DOHH2 (cell line): ENCODE measurements at regions not wholly inside any gene's neighbourhood (a gene's known extent, or its start where the extent isn't known, plus 50 kb on each side); places are given as distances from the start of the nearest gene placed in this dataset.

Experiments
- H3F3A ChIP-seq: fragments of 200-600 bp; sonication (generic), shearing (Covaris generic); 2 replicates; pipeline ENCODE4 v1.6.0; 2016; ENCODE audit warnings: antibody characterized with exemption, mild to moderate bottlenecking; ENCODE audit not compliant: control insufficient read depth, insufficient read depth
- H3K27ac ChIP-seq: fragments of 200-600 bp; sonication (generic); 2 replicates; pipeline ENCODE4 v1.5.1; 2014; ENCODE audit warnings: low read depth, mild to moderate bottlenecking, low read length, moderate library complexity
- H3K27me3 ChIP-seq: fragments of 200-600 bp; sonication (generic); 2 replicates; pipeline ENCODE4 v1.6.1; 2014; ENCODE audit warnings: mild to moderate bottlenecking, low read length, mixed read lengths; ENCODE audit not compliant: control insufficient read depth
- H3K36me3 ChIP-seq: fragments of 200-600 bp; sonication (generic); 2 replicates; pipeline ENCODE4 v1.6.1; 2014; ENCODE audit warnings: mild to moderate bottlenecking, low read length, moderate library complexity, mixed read lengths; ENCODE audit not compliant: control insufficient read depth
- H3K4me1 ChIP-seq: fragments of 200-600 bp; sonication (generic); 2 replicates; pipeline ENCODE4 v1.6.1; 2014; ENCODE audit warnings: mild to moderate bottlenecking, low read length, mixed read lengths; ENCODE audit not compliant: control insufficient read depth
- H3K4me2 ChIP-seq: fragments of 200-600 bp; sonication (generic); 2 replicates; pipeline ENCODE4 v1.6.0; 2014; ENCODE audit warnings: mild to moderate bottlenecking, low read length, moderate library complexity
- H3K4me3 ChIP-seq: fragments of 200-600 bp; sonication (generic); 2 replicates; pipeline ENCODE4 v1.5.1; 2014; ENCODE audit warnings: mild to moderate bottlenecking, low read length, mixed read lengths
- H3K79me2 ChIP-seq: fragments of 200-600 bp; sonication (generic); 2 replicates; pipeline ENCODE4 v1.6.1; 2014; ENCODE audit warnings: mild to moderate bottlenecking, low read length, mixed read lengths; ENCODE audit not compliant: control insufficient read depth
- H3K9me2 ChIP-seq: fragments of 200-600 bp; sonication (generic); replicated peaks from 2 replicates; pipeline ENCODE4 v1.6.1; 2014; ENCODE audit warnings: mild to moderate bottlenecking, low read length, mixed read lengths; ENCODE audit not compliant: control insufficient read depth
- H3K9me3 ChIP-seq: fragments of 200-600 bp; sonication (generic); 2 replicates; pipeline ENCODE4 v1.6.1; 2014; ENCODE audit warnings: antibody characterized with exemption, low read length, mixed read lengths; ENCODE audit not compliant: control insufficient read depth, insufficient read depth
- H4K20me1 ChIP-seq: fragments of 200-600 bp; sonication (generic); 2 replicates; pipeline ENCODE4 v1.6.0; 2014; ENCODE audit warnings: low read depth, mild to moderate bottlenecking, antibody characterized with exemption, low read length, moderate library complexity; ENCODE audit not compliant: control insufficient read depth, insufficient read depth
- EZH2phosphoT487 ChIP-seq: fragments of 200-600 bp; sonication (generic); IDR thresholded peaks from 2 replicates; pipeline ENCODE4 v1.6.1; 2017; ENCODE audit warnings: borderline replicate concordance, mild to moderate bottlenecking, antibody characterized with exemption, low read length, moderate library complexity, mixed read lengths
- TF ChIP-seq, protein P1 (sequence below): fragments of 200-600 bp; sonication (generic); IDR thresholded peaks from one replicate; pipeline ENCODE4 v1.5.1; 2014; ENCODE audit warnings: antibody characterized with exemption, mild to moderate bottlenecking, low read depth, low read length; ENCODE audit not compliant: poor library complexity, severe bottlenecking

DNA sequence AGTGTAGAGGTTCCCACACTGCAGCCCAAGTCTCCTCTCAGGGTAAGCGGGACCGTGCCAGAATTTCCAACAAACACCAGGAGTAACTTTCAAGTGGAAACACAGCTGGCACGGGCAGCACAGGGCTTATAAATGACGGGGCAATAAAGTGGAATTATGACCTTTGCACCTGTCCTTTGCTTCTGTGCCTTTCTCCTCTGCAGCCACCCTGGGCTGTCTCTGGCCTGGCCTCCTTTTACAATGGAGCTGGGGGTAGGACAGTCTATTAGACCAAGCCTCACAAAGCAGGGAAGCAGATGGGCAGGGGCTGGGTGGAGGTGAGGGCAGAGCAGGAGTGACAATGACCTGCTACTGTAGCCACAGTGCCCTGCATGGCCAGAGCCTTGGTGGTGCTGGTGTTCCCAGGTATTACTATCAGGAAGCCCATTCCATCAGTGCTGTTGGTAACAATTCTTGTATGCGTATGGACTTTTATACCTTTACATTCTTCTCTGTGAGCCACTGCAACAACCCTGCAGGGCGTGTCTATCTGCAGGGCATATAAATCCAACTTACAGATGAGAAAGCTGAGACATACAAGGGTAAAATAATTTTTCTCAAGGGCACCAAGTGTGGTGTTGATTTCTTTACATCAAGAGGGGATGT lies 387.8 kb downstream of the CTTN start:
- Histone ChIP-seq H3K4me2 (no peak overlapping the region), H3K27ac (no peak overlapping the region), H3K4me3 (no peak overlapping the region), H4K20me1 (no peaks in the 10 kb centered on the region), H3F3A (no peaks in the 10 kb centered on the region), H3K4me1 (no peaks in the 10 kb centered on the region), H3K36me3 (no peaks in the 10 kb centered on the region), H3K9me3 (no peaks in the 10 kb centered on the region; the same call in 1 of the 2 replicates), H3K79me2 (no peaks in the 10 kb centered on the region), H3K9me2 (no peaks in the 10 kb centered on the region), H3K27me3 (no peaks in the 10 kb centered on the region)
- TF ChIP-seq, protein P1, sequence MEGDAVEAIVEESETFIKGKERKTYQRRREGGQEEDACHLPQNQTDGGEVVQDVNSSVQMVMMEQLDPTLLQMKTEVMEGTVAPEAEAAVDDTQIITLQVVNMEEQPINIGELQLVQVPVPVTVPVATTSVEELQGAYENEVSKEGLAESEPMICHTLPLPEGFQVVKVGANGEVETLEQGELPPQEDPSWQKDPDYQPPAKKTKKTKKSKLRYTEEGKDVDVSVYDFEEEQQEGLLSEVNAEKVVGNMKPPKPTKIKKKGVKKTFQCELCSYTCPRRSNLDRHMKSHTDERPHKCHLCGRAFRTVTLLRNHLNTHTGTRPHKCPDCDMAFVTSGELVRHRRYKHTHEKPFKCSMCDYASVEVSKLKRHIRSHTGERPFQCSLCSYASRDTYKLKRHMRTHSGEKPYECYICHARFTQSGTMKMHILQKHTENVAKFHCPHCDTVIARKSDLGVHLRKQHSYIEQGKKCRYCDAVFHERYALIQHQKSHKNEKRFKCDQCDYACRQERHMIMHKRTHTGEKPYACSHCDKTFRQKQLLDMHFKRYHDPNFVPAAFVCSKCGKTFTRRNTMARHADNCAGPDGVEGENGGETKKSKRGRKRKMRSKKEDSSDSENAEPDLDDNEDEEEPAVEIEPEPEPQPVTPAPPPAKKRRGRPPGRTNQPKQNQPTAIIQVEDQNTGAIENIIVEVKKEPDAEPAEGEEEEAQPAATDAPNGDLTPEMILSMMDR = no peak
- TF ChIP-seq EZH2phosphoT487 = no peak

DNA sequence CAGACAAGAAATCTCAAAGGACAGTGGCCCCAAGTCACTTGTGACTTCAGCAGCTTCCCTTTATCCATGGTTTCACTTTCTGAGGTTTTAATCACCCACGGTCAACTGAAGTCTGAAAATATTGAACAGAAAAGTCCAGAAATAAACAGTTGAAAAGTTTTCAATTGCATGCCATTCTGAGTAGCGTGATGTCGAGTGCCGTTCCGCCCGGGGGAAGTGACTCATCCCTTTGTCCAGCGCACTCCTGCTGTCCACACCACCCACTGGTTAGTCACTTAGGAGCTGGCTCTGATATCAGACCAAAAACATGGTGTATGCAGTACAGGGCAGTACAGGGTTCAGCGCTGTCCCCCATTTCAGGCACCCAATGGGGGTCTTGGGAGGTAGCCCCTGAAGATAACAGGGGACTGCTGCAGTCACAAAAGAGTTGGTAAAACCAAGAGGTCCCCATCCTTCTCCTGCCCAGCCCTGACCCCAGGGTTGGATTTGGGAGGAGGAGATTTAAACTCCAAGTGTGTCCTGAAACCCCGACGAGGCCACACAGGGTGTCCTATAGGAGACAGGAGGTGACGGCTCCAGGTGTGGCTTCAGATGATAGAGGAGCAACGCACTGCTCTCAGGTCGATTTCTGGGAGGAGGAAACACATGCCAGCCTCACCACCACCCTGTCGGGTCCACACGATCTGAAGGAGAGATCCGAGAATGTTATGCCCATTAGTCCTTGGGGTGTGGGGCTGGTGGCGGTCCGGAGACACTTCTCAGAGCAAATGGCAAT lies 390.1 kb downstream of the CTTN start:
- Histone ChIP-seq H3K36me3 (no peaks in the 10 kb centered on the region), H3K4me1 (no peaks in the 10 kb centered on the region), H4K20me1 (no peaks in the 10 kb centered on the region), H3K4me2 (no peak overlapping the region), H3K4me3 (no peak overlapping the region), H3K9me3 (no peaks in the 10 kb centered on the region; the same call in 1 of the 2 replicates), H3K27me3 (no peaks in the 10 kb centered on the region), H3K9me2 (no peaks in the 10 kb centered on the region), H3F3A (no peaks in the 10 kb centered on the region), H3K79me2 (no peaks in the 10 kb centered on the region), H3K27ac (no peak overlapping the region)
- TF ChIP-seq, protein P1 = no peak
- no peak for TF ChIP-seq EZH2phosphoT487

DNA sequence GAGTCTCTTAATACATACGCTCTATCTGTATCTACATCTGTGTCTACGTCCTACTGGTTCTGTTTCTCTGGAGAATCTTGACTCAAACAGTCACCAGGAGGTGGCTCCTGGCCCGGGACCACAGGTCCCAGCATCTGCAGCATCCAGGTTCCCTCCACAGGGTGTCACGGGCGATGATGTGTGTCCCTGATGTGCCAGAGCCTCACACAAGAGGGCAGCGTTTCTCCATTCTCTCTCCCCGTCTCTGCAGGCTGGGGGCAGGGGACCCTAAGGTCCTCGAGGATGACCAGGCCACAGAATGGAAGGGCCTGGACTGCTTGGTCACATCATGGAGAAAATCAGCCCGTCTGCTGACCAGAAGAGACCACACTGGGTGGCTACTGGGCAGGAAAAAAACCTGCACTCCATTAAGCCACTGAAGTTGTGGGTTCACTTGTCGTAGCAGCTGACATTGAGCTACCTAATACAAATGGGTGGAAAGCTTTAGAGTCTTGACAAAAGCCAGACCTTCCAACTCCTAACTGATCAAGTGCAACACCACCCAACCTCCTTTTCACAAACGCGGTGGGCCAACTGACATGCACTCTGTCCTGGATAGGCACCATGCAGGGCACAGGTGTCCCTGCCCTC lies 392.5 kb downstream of the CTTN start:
- Histone ChIP-seq H3K9me2 (no peaks in the 10 kb centered on the region), H3K9me3 (no peaks in the 10 kb centered on the region; the same call in 1 of the 2 replicates), H3K27me3 (no peaks in the 10 kb centered on the region), H3K4me3 (no peak overlapping the region), H3K79me2 (no peaks in the 10 kb centered on the region), H3K36me3 (no peaks in the 10 kb centered on the region), H3K4me2 (no peak overlapping the region), H3F3A (no peaks in the 10 kb centered on the region), H3K27ac (no peak overlapping the region), H3K4me1 (no peaks in the 10 kb centered on the region), H4K20me1 (no peaks in the 10 kb centered on the region)
- TF ChIP-seq, protein P1 = no peak
- TF ChIP-seq EZH2phosphoT487 = no peak
